PFSK-1 (cell line): ENCODE measurements at regions not wholly inside any gene's neighbourhood (a gene's known extent, or its start where the extent isn't known, plus 50 kb on each side); places are given as distances from the start of the nearest gene placed in this dataset.

ENCODE experiments used
- POLR2AphosphoS5 ChIP-seq: IDR thresholded peaks from 2 replicates; pipeline ENCODE4 v1.6.1; 2012; ENCODE audit warnings: low read depth, mild to moderate bottlenecking, control low read depth, low read length, moderate library complexity
- SIN3A ChIP-seq: IDR thresholded peaks from 2 replicates; pipeline ENCODE4 v1.6.1; 2012; ENCODE audit warnings: mild to moderate bottlenecking, low read length, moderate library complexity, borderline replicate concordance; ENCODE audit not compliant: insufficient read depth
- TAF1 ChIP-seq: IDR thresholded peaks from 2 replicates; pipeline ENCODE4 v1.6.1; 2012; ENCODE audit warnings: low read length, control low read depth, borderline replicate concordance; ENCODE audit not compliant: insufficient read depth

- TF ChIP-seq TAF1 (no peak), SIN3A (no peak), POLR2AphosphoS5 (no peak)
These were observed 664.9 kb downstream of the METTL4 start for GRCh38 chr18:1906421-1906820.
